ENCODE measurements at regions not wholly inside any gene's neighbourhood (a gene's known extent, or its start where the extent isn't known, plus 50 kb on each side); places are given as distances from the start of the nearest gene placed in this dataset.
"Not testable (repeated sequence)": the region's sequence is repeated elsewhere in the genome, so short reads cannot be mapped to it uniquely, and the experiment has no call there.

- H3K9me3 Mint-ChIP-seq; DNase-seq; POLR2A ChIA-PET; H3K4me1 Mint-ChIP-seq; H3K36me3 Mint-ChIP-seq; H3K4me3 Mint-ChIP-seq; ATAC-seq (ENCODE audit: low read depth); H3K27me3 Mint-ChIP-seq; H3K27ac Mint-ChIP-seq: not testable (repeated sequence)
Measured at GRCh38 chr13:19072956-19073706, 108.5 kb downstream of the TUBA3C start.

GRCh38 chr13:19072543-19072942, 109.1 kb downstream of the TUBA3C start:
- DNase-seq = no peak
- no peaks in the 10 kb centered on the region for H3K4me1 Mint-ChIP-seq
- peaks cover 5% of the 10 kb centered on the region for H3K9me3 Mint-ChIP-seq
- ATAC-seq (ENCODE audit: low read depth) = no peak
- H3K27me3 Mint-ChIP-seq = no peaks in the 10 kb centered on the region
- POLR2A ChIA-PET = no interaction called here
- H3K4me3 Mint-ChIP-seq = no peak overlapping the region
- H3K36me3 Mint-ChIP-seq = peaks cover 4% of the 10 kb centered on the region
- no peak overlapping the region for H3K27ac Mint-ChIP-seq

GRCh38 chr13:19071161-19071936, 110.3 kb downstream of the TUBA3C start:
- Mint-ChIP-seq H3K4me3 (no peak overlapping the region), H3K9me3 (peaks cover 5% of the 10 kb centered on the region), H3K4me1 (no peaks in the 10 kb centered on the region), H3K27ac (no peak overlapping the region), H3K27me3 (no peaks in the 10 kb centered on the region), H3K36me3 (peaks cover 4% of the 10 kb centered on the region)
- no peak for DNase-seq
- no peak for ATAC-seq (ENCODE audit: low read depth)
- POLR2A ChIA-PET = no interaction called here

- no peak overlapping the region for H3K27ac Mint-ChIP-seq
- no peaks in the 10 kb centered on the region for H3K4me1 Mint-ChIP-seq
- H3K4me3 Mint-ChIP-seq = no peak overlapping the region
- POLR2A ChIA-PET = no interaction called here
- peaks cover 9% of the 10 kb centered on the region for H3K9me3 Mint-ChIP-seq
- ATAC-seq (ENCODE audit: low read depth) = no peak
- peaks cover 4% of the 10 kb centered on the region for H3K36me3 Mint-ChIP-seq
- no peak for DNase-seq
- no peaks in the 10 kb centered on the region for H3K27me3 Mint-ChIP-seq
Measured at GRCh38 chr13:19070398-19070735, 111.3 kb downstream of the TUBA3C start.

DNA sequence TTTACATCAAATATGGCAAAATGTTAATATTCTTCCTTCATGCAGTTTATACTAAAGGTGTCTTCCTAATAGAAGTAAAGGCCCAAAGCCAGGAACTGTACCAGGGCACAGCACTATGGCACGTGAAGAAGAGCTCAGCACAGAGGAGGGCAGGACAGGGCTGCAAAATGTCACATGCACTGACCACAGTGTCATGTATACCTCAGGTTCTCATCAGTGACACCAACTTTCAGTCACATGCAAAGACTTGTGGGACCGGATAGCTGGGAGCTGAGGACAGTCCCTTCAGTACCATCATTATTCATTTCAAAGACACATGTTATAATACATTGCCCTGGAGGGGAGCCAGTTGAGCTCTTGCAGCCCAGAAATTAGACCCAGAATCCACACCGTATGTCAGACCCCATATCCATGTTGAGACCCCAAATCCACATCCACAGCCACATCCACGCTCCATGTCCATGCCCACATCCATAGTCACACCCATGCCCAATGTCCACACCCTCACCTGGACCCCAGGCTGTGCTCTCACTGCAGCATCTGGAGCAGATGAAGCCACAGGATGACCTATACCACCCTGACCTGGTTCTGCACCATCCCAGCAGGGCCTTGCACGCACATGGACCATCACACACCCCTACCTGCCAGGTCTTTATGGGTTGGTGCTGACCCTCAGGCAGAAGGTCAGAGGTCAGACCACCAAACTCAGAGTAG, 111.8 kb downstream of the TUBA3C start:
- Mint-ChIP-seq H3K4me1 (no peaks in the 10 kb centered on the region), H3K9me3 (peaks cover 9% of the 10 kb centered on the region), H3K27ac (no peak overlapping the region), H3K4me3 (no peak overlapping the region), H3K36me3 (peaks cover 4% of the 10 kb centered on the region), H3K27me3 (no peaks in the 10 kb centered on the region)
- ATAC-seq (ENCODE audit: low read depth) (no peak), DNase-seq (no peak)
- POLR2A ChIA-PET = no interaction called here

DNA sequence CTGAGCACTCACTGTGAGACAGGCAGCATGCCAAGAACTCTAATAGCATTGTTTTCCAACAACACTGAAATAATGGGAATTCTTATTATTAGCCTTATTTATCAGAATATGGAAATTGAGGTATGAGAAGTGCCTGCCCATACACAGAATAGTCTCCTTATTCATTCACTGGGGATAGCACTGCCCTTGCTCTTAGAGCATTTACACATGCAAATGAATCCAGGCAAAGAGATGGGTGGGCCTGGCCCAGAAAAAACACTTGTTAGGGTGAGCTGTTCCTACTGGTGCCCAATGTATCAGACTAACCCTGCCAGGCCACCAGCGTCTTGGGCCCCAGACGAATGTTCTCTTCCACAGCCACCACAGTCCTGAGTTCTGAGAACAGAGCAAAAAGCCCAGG, 112.9 kb downstream of the TUBA3C start:
- peaks cover 6% of the 10 kb centered on the region for H3K9me3 Mint-ChIP-seq
- no peaks in the 10 kb centered on the region for H3K27me3 Mint-ChIP-seq
- no peak overlapping the region for H3K27ac Mint-ChIP-seq
- POLR2A ChIA-PET = no interaction called here
- no peak for ATAC-seq (ENCODE audit: low read depth)
- no peak for DNase-seq
- H3K4me3 Mint-ChIP-seq = no peak overlapping the region
- H3K36me3 Mint-ChIP-seq = peaks cover 1% of the 10 kb centered on the region
- H3K4me1 Mint-ChIP-seq = no peaks in the 10 kb centered on the region

DNA sequence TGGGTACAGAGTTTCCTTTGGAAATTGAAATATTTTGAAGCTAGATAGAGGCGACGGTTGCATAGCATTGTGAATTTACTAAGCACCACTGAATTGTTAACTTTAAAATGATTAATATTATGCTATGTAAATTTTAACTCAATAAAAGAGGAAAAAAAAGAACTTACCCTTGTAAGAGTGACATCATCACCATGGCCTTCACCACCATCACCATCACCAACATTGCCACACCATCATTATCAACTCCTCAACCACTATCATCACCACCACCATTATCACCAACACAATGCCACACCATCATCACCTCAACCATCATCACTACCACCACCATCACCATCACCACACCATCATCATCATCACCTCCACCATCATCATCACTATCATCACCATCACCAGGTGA, 113.9 kb downstream of the TUBA3C start:
- no peaks in the 10 kb centered on the region for H3K27me3 Mint-ChIP-seq
- H3K27ac Mint-ChIP-seq = no peak overlapping the region
- peaks cover 1% of the 10 kb centered on the region for H3K36me3 Mint-ChIP-seq
- ATAC-seq (ENCODE audit: low read depth) (no peak), DNase-seq (no peak)
- no peaks in the 10 kb centered on the region for H3K4me1 Mint-ChIP-seq
- POLR2A ChIA-PET = no interaction called here
- H3K9me3 Mint-ChIP-seq = peaks cover 6% of the 10 kb centered on the region
- H3K4me3 Mint-ChIP-seq = no peak overlapping the region

DNA sequence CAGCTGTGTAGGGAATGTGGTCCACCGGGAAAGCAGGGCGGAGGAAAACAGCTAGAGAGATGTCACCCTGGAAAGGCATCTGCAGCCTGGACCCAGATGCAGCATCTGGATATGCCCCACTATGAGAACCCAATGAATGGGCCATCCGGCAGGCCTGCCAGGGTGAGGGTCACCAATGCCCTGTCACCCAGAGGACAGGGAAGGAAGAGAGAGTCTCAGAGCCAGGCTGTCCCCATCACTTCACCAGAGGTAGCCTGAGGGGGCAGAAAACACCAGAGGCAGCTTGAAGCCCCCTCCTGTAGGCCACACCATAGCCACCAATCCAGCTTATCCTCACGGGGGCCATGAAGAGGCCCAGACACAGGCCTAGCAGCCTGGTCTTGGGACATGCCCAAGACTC, 118.8 kb downstream of the TUBA3C start:
- DNase-seq = no peak
- no peaks in the 10 kb centered on the region for H3K4me1 Mint-ChIP-seq

GRCh38 chr13:19062019-19062646, 119.5 kb downstream of the TUBA3C start:
- Mint-ChIP-seq H3K27ac (no peak overlapping the region), H3K27me3 (no peaks in the 10 kb centered on the region), H3K4me1 (no peaks in the 10 kb centered on the region), H3K36me3 (peaks cover 1% of the 10 kb centered on the region), H3K4me3 (no peak overlapping the region), H3K9me3 (peaks cover 6% of the 10 kb centered on the region)
- no peak for DNase-seq
- no peak for ATAC-seq (ENCODE audit: low read depth)
- POLR2A ChIA-PET = no interaction called here

More for the DNA sequence above, 118.8 kb downstream of the TUBA3C start:
- Mint-ChIP-seq H3K27me3 (no peaks in the 10 kb centered on the region), H3K27ac (no peak overlapping the region), H3K9me3 (peaks cover 6% of the 10 kb centered on the region), H3K4me3 (no peak overlapping the region), H3K36me3 (peaks cover 1% of the 10 kb centered on the region)
- no peak for ATAC-seq (ENCODE audit: low read depth)
- POLR2A ChIA-PET = no interaction called here

- POLR2A ChIA-PET = no interaction called here
- H3K27ac Mint-ChIP-seq = no peak overlapping the region
- H3K4me3 Mint-ChIP-seq = no peak overlapping the region
- ATAC-seq (ENCODE audit: low read depth) (no peak), DNase-seq (no peak)
- H3K27me3 Mint-ChIP-seq = no peaks in the 10 kb centered on the region
- H3K36me3 Mint-ChIP-seq = peaks cover 1% of the 10 kb centered on the region
- H3K9me3 Mint-ChIP-seq = peaks cover 5% of the 10 kb centered on the region
- H3K4me1 Mint-ChIP-seq = no peaks in the 10 kb centered on the region
Measured at GRCh38 chr13:19061278-19061677, 120.3 kb downstream of the TUBA3C start.

DNA sequence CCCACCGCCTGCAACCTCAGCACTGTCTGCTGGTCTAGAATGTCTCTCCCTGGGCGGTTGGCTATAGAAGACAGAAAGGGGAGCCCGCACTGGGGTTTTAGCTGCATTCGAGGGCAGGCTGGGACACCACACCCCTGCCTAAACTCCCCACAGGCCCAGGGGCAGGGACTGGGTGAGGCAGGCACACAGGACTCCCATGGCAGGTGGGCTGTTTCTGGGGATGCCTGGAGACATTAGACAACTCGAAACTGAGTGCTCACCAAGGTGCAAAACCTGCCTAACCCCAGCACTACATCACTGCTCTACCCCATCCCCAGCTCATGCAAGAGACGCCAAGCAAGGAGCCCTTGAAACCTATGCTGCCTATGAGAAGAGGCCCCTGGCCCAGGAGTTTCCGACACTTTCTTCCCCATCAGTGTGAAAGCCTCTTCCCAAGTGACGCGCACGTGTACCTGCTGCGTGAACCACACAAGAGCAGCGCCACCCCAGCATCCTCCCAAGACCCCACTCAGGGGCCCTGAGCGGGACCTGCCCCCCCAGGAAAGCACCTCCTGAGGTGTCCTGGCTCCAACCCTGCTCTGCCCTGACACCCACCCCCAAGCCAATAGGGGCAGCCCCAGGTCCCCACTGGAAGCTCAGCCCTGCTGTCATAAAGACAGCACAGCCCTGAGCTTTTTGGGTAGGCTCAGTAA, 121.2 kb downstream of the TUBA3C start:
- POLR2A ChIA-PET = no interaction called here
- Mint-ChIP-seq H3K9me3 (peaks cover 3% of the 10 kb centered on the region), H3K4me1 (no peaks in the 10 kb centered on the region)

DNA sequence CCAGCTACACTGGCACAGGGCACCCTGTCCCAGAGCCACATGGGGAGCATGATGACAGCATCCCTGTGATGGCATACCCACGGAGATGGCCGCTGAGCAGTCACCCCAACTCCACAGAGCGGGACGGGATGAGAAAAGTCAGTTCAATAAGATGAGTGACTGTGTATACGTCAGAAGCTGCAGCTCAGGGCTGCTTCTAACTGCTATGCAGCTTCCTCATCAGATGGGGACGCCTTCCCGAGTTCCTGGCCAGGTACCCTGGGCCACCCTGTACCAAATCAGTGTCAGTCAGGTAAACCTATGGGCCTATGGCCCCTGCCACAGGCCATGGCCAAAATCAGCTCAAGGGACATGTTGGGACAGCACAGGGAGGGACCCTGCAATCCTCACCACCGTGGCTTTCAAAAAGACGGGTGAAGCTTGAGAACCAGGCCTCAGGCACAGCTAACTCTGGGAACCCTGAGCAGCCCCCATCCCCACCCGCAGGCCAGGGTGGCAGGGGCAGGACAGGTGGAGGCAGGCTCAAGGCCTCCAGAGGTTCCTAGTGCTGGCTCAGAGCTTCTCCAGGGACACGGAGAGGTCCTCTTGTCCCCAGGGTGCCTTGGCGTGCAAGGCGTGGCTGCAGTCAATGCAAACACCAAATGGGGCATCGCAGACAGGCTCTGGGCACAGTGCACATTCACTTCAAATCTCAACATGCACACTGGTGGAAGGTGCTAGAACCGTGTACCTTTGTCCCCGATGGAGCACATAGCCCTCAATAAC, 122.4 kb downstream of the TUBA3C start:
- H3K4me1 Mint-ChIP-seq = no peaks in the 10 kb centered on the region
- no peaks in the 10 kb centered on the region for H3K27me3 Mint-ChIP-seq
- no peaks in the 10 kb centered on the region for H3K36me3 Mint-ChIP-seq
- H3K27ac Mint-ChIP-seq = no peak overlapping the region
- H3K4me3 Mint-ChIP-seq = no peak overlapping the region
- DNase-seq (no peak), ATAC-seq (ENCODE audit: low read depth) (no peak)
- POLR2A ChIA-PET = no interaction called here
- H3K9me3 Mint-ChIP-seq = no peaks in the 10 kb centered on the region

More for the DNA sequence above, 121.2 kb downstream of the TUBA3C start:
- ATAC-seq (ENCODE audit: low read depth) (no peak), DNase-seq (no peak)
- Mint-ChIP-seq H3K27me3 (no peaks in the 10 kb centered on the region), H3K36me3 (peaks cover 1% of the 10 kb centered on the region), H3K4me3 (no peak overlapping the region), H3K27ac (no peak overlapping the region)

All from activated naive CD8-positive, alpha-beta T cell treated with anti-CD3 and anti-CD28 coated beads, Interleukin-2, amount 10 ng/mL, durations not matched to agents 7 days and 5 days (primary cell).